Liver (tissue), 8 donors: ENCODE measurements at regions not wholly inside any gene's neighbourhood (a gene's known extent, or its start where the extent isn't known, plus 50 kb on each side); places are given as distances from the start of the nearest gene placed in this dataset.

Source experiments
- DNase-seq: peaks from one replicate; pipeline ENCODE4 v3.0.0-alpha.2; 2017; ENCODE audit warnings: low spot score
- H3K27ac ChIP-seq, 2 donors: one replicate each; pipeline ENCODE4 v1.7.0; 2013; ENCODE audit warnings: inconsistent platforms in 2 of 2, low read length in 2 of 2, control low read depth in 1 of 2, low read depth in 1 of 2, mild to moderate bottlenecking in 1 of 2
- H3K27me3 ChIP-seq, 4 donors: one replicate each; pipeline versions ENCODE4 v1.6.1 to v1.7.0; 2013; ENCODE audit warnings: low read length in 3 of 4, inconsistent platforms in 1 of 4, mild to moderate bottlenecking in 1 of 4, moderate library complexity in 1 of 4; ENCODE audit not compliant: control insufficient read depth in 4 of 4, insufficient read depth in 4 of 4
- H3K36me3 ChIP-seq, 4 donors: one replicate each; pipeline versions ENCODE4 v1.6.1 to v1.7.0; 2013; ENCODE audit warnings: low read length in 3 of 4, mild to moderate bottlenecking in 3 of 4, low read depth in 1 of 4, moderate library complexity in 1 of 4; ENCODE audit not compliant: control insufficient read depth in 4 of 4, insufficient read depth in 3 of 4
- H3K4me1 ChIP-seq, 4 donors: one replicate each; pipeline versions ENCODE4 v1.6.1 to v1.7.0; 2013; ENCODE audit warnings: low read length in 3 of 4, mild to moderate bottlenecking in 3 of 4, moderate library complexity in 1 of 4; ENCODE audit not compliant: control insufficient read depth in 4 of 4, insufficient read depth in 4 of 4
- H3K4me3 ChIP-seq, 3 donors: one replicate each; pipeline versions ENCODE4 v1.6.1 to v1.7.0; 2013; ENCODE audit warnings: low read length in 3 of 3, control low read depth in 1 of 3, low read depth in 1 of 3, mild to moderate bottlenecking in 1 of 3
- H3K9ac ChIP-seq, 2 donors: one replicate each; pipeline ENCODE4 v1.7.0; 2013; ENCODE audit warnings: low read length in 2 of 2, mild to moderate bottlenecking in 2 of 2, moderate library complexity in 2 of 2, control low read depth in 1 of 2, low read depth in 1 of 2
- H3K9me3 ChIP-seq, 4 donors: one replicate each; pipeline versions ENCODE4 v1.6.1 to v1.7.0; 2013; ENCODE audit warnings: low read length in 3 of 4; ENCODE audit not compliant: control insufficient read depth in 4 of 4
- CTCF ChIP-seq: fragments of 150-350 bp; IDR thresholded peaks from 2 replicates; pipeline ENCODE4 v1.5.1; 2017; ENCODE audit warnings: improper control_type of control experiment, low read depth, low read length; ENCODE audit not compliant: missing input control
- EGR1 ChIP-seq, 2 donors: IDR thresholded peaks; 2 replicates each; pipeline ENCODE4 v1.6.1; 2016 to 2018; ENCODE audit warnings: antibody characterized with exemption in 2 of 2, low read depth in 2 of 2
- FOXA1 ChIP-seq: IDR thresholded peaks from 2 replicates; pipeline ENCODE4 v1.6.1; 2016; ENCODE audit warnings: antibody characterized with exemption
- FOXA2 ChIP-seq: IDR thresholded peaks from 2 replicates; pipeline ENCODE4 v1.6.1; 2016; ENCODE audit warnings: antibody characterized with exemption
- GABPA ChIP-seq, 2 donors: IDR thresholded peaks in 1 of 2; conservative IDR thresholded peaks in 1 of 2; 2 replicates each; pipeline ENCODE4 v1.6.1; 2016; ENCODE audit warnings: antibody characterized with exemption in 2 of 2, mild to moderate bottlenecking in 1 of 2, moderate library complexity in 1 of 2
- HNF4A ChIP-seq, 2 donors: conservative IDR thresholded peaks; 2 replicates each; pipeline ENCODE4 v1.6.1; 2016; ENCODE audit warnings: antibody characterized with exemption in 2 of 2, mild to moderate bottlenecking in 2 of 2
- HNF4G ChIP-seq: IDR thresholded peaks from 2 replicates; pipeline ENCODE4 v1.6.1; 2016; ENCODE audit warnings: antibody characterized with exemption
- JUND ChIP-seq, 2 donors: IDR thresholded peaks; 2 replicates each; pipeline ENCODE4 v1.6.1; 2016; ENCODE audit warnings: antibody characterized with exemption in 2 of 2
- MAX ChIP-seq: IDR thresholded peaks from 2 replicates; pipeline ENCODE4 v1.6.1; 2016; ENCODE audit warnings: antibody characterized with exemption
- NR2F2 ChIP-seq: IDR thresholded peaks from 2 replicates; pipeline ENCODE4 v1.6.1; 2016; ENCODE audit warnings: antibody characterized with exemption
- RAD21 ChIP-seq, 2 donors: IDR thresholded peaks; 2 replicates each; pipeline ENCODE4 v1.6.1; 2016; ENCODE audit warnings: antibody characterized with exemption in 2 of 2, mild to moderate bottlenecking in 2 of 2
- REST ChIP-seq: IDR thresholded peaks from 2 replicates; pipeline ENCODE4 v1.6.1; 2016; ENCODE audit warnings: antibody characterized with exemption, mild to moderate bottlenecking
- RXRA ChIP-seq, 2 donors: IDR thresholded peaks; 2 replicates each; pipeline ENCODE4 v1.6.1; 2017 to 2018; ENCODE audit warnings: antibody characterized with exemption in 2 of 2, mild to moderate bottlenecking in 1 of 2
- SP1 ChIP-seq: IDR thresholded peaks from 2 replicates; pipeline ENCODE4 v1.6.1; 2018; ENCODE audit warnings: antibody characterized with exemption, mild to moderate bottlenecking
- TAF1 ChIP-seq: conservative IDR thresholded peaks from 2 replicates; pipeline ENCODE4 v1.6.1; 2016; ENCODE audit warnings: antibody characterized with exemption, mild to moderate bottlenecking
- YY1 ChIP-seq: IDR thresholded peaks from 2 replicates; pipeline ENCODE4 v1.6.1; 2016; ENCODE audit warnings: antibody characterized with exemption, mild to moderate bottlenecking
- ZBTB33 ChIP-seq: IDR thresholded peaks from 2 replicates; pipeline ENCODE4 v1.6.1; 2016; ENCODE audit warnings: antibody characterized with exemption
- WGBS: extraction: QIAGEN DNeasy Blood & Tissue Kit; methylation state at CpG from one replicate; pipeline ENCODE4 v1.1.7; 2013; 5-methylcytosine and 5-hydroxymethylcytosine counted together
- TF ChIP-seq, protein P1 (sequence below): IDR thresholded peaks from 2 replicates; pipeline ENCODE4 v1.6.1; 2016; ENCODE audit warnings: antibody characterized with exemption
- donor health status: healthy.
- donor health status: healthy.
- donor health status: healthy.
- donor health status: healthy.
- donor health status: healthy.

DNA sequence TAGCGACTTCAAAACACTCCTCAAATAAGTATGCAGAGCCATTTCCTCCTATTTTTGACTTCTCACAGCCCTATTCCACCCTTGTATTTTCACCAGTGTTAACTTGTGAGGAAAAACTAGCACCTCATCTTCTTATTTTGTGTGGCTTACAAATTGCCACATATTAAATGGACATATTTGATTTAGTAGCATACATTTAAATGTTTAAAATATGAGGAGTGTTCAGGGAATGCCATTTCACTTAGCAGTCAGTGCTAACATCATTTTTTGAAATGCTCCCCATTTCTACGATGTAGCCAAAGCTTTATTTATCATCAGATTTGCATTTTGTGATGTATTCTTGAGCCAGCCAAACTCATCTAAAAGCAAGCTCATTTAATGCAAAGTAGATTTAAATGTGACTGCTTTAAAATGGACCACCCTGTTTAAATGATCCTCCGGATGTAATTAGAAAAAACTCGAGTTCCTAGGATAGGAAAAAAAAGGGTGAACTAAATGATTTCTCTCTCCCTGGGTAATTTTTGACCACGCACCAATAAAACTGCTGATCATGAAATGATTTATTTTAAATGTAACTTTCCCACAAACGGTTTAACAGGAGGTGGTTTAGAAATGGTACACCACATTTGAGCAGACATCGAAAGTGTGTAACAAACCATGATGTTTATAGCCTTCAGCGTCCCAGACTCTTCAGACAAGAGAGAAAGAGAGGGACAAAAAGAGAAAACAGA lies 172.6 kb downstream of the CD83 start:
- Histone ChIP-seq H3K36me3 (no peaks in the 10 kb centered on the region), H3K27me3 (no peaks in the 10 kb centered on the region), H3K4me1 (peaks cover 0 to 5% (median 0%) of the 10 kb centered on the region in 4 donors), H3K4me3 (no peak overlapping the region), H3K9ac (no peak overlapping the region), H3K9me3 (no peaks in the 10 kb centered on the region), H3K27ac (no peak overlapping the region)
- TF ChIP-seq HNF4A (conservative IDR thresholded peaks at IDR 0.05): no peak
- TF ChIP-seq FOXA1: no peak
- TF ChIP-seq REST: no peak
- TF ChIP-seq NR2F2: no peak
- no peak for TF ChIP-seq FOXA2
- TF ChIP-seq SP1: no peak
- TF ChIP-seq RXRA (IDR thresholded peaks at IDR 0.05): no peak
- no peak for TF ChIP-seq YY1
- no peak for TF ChIP-seq HNF4G
- DNase-seq: no peak
- 78% methylated on average over 8 of the region's 8 CpGs for WGBS

- Histone ChIP-seq H3K9ac (no peak overlapping the region), H3K27me3 (no peaks in the 10 kb centered on the region), H3K36me3 (no peaks in the 10 kb centered on the region), H3K9me3 (no peaks in the 10 kb centered on the region), H3K4me1 (peaks cover 0 to 5% (median 0%) of the 10 kb centered on the region in 4 donors), H3K27ac (no peak overlapping the region), H3K4me3 (no peak overlapping the region)
- 88% methylated on average over 5 of the region's 5 CpGs for WGBS
- TF ChIP-seq, protein P1, sequence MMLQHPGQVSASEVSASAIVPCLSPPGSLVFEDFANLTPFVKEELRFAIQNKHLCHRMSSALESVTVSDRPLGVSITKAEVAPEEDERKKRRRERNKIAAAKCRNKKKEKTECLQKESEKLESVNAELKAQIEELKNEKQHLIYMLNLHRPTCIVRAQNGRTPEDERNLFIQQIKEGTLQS: no peak
- no peak for DNase-seq
Measured at GRCh38 chr6:14290772-14291330, 173.3 kb downstream of the CD83 start.

DNA sequence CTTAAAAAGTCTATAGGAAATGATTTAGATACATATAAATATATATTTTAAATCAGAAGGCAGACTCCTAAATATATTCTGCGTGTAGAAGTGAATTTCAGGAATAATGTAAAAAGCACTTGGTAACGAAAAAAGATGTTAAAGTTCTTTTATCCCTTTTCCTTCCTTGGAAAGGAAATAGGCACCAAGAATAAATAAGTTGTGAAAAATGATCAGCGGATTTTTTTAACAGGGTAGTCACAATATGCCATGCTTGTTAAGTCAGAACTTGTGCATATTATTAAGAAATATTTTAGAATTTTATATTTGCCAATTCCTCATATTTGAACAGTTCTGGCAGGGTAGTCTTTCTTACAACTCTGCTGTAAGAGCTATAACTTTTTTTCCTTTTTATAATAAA lies 173.8 kb downstream of the CD83 start:
- no peaks in the 10 kb centered on the region for H3K36me3 ChIP-seq
- H3K9me3 ChIP-seq: no peaks in the 10 kb centered on the region
- no peaks in the 10 kb centered on the region for H3K27me3 ChIP-seq
- no peak overlapping the region for H3K4me3 ChIP-seq
- no peak for DNase-seq
- 92% methylated on average over 3 of the region's 3 CpGs for WGBS
- H3K27ac ChIP-seq: no peak overlapping the region
- H3K4me1 ChIP-seq: peaks cover 0 to 5% (median 0%) of the 10 kb centered on the region in 4 donors
- TF ChIP-seq GABPA (IDR thresholded peaks at IDR 0.05 in 1 of 2, conservative IDR thresholded peaks at IDR 0.05 in 1 of 2): no peak
- no peak for TF ChIP-seq HNF4A (conservative IDR thresholded peaks at IDR 0.05)
- TF ChIP-seq YY1: no peak
- no peak for TF ChIP-seq RAD21 (IDR thresholded peaks at IDR 0.05)
- no peak for TF ChIP-seq RXRA (IDR thresholded peaks at IDR 0.05)
- TF ChIP-seq, protein P1: no peak
- no peak for TF ChIP-seq TAF1
- TF ChIP-seq ZBTB33: no peak
- no peak for TF ChIP-seq JUND (IDR thresholded peaks at IDR 0.05)
- TF ChIP-seq MAX: no peak
- TF ChIP-seq HNF4G: no peak
- TF ChIP-seq FOXA1: no peak
- no peak for TF ChIP-seq CTCF
- TF ChIP-seq FOXA2: no peak
- no peak for TF ChIP-seq EGR1 (IDR thresholded peaks at IDR 0.05; ENCODE audit: low read depth in 2 of 2)
- no peak overlapping the region for H3K9ac ChIP-seq
